ENCODE measurements at regions not wholly inside any gene's neighbourhood (a gene's known extent, or its start where the extent isn't known, plus 50 kb on each side); places are given as distances from the start of the nearest gene placed in this dataset.

- intact Hi-C loops (cut with micrococcal nuclease), result no loop called here
- POLR2A ChIA-PET, result no interaction called here
- no peak for FAIRE-seq
Observed at GRCh38 chr10:83988435-83988834, 150.9 kb upstream of the GHITM start.

GRCh38 chr10:83990126-83990525 lies 149.2 kb upstream of the GHITM start:
- no peaks in the 10 kb centered on the region for H3K36me3 ChIP-seq (ENCODE audit: control insufficient read depth in 2 of 2, extremely low read depth in 1 of 2, insufficient read depth in 2 of 2, low read length in 2 of 2)
- H3K9me1 ChIP-seq (replicated peaks; ENCODE audit: control insufficient read depth, extremely low read depth, insufficient read depth, low read length), result no peaks in the 10 kb centered on the region
- DNase-seq (ENCODE audit: low read depth, low spot score) (no peak), FAIRE-seq (no peak)
- no peaks in the 10 kb centered on the region for H3K9me3 ChIP-seq (replicated peaks; ENCODE audit: control insufficient read depth, insufficient read depth, low read length)
- no peaks in the 10 kb centered on the region for H3K4me1 ChIP-seq (ENCODE audit: control insufficient read depth, extremely low read depth, insufficient read depth, low read length)
- no peak overlapping the region for H3K27ac ChIP-seq (ENCODE audit: insufficient read depth, low read depth, low read length)
- H2AFZ ChIP-seq (ENCODE audit: low read depth, low read length), result no peak overlapping the region
- TF ChIP-seq EZH2 (IDR thresholded peaks at IDR 0.05; ENCODE audit: borderline replicate concordance, low read depth, low read length, severe bottlenecking) (no peak), POLR2A (IDR thresholded peaks at IDR 0.05; ENCODE audit: low read depth, low read length) (no peak), MYC (IDR thresholded peaks at IDR 0.05; ENCODE audit: low read depth, low read length) (no peak), GATA2 (IDR thresholded peaks at IDR 0.05; ENCODE audit: insufficient read depth, insufficient read length, low read depth, low read length) (no peak), JUN (IDR thresholded peaks at IDR 0.05; ENCODE audit: borderline replicate concordance, insufficient read depth, insufficient read length, low read depth) (no peak), FOS (IDR thresholded peaks at IDR 0.05; ENCODE audit: borderline replicate concordance, insufficient read depth, low read length) (no peak), POLR2AphosphoS5 (IDR thresholded peaks at IDR 0.05; ENCODE audit: insufficient read depth, low read depth, low read length) (no peak), MAX (IDR thresholded peaks at IDR 0.05; ENCODE audit: insufficient read depth, insufficient read length) (no peak)
- TF ChIP-seq, protein P1, sequence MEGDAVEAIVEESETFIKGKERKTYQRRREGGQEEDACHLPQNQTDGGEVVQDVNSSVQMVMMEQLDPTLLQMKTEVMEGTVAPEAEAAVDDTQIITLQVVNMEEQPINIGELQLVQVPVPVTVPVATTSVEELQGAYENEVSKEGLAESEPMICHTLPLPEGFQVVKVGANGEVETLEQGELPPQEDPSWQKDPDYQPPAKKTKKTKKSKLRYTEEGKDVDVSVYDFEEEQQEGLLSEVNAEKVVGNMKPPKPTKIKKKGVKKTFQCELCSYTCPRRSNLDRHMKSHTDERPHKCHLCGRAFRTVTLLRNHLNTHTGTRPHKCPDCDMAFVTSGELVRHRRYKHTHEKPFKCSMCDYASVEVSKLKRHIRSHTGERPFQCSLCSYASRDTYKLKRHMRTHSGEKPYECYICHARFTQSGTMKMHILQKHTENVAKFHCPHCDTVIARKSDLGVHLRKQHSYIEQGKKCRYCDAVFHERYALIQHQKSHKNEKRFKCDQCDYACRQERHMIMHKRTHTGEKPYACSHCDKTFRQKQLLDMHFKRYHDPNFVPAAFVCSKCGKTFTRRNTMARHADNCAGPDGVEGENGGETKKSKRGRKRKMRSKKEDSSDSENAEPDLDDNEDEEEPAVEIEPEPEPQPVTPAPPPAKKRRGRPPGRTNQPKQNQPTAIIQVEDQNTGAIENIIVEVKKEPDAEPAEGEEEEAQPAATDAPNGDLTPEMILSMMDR (IDR thresholded peaks at IDR 0.05; ENCODE audit: extremely low read depth in 1 of 2, insufficient read depth in 1 of 2, low read depth in 1 of 2, low read length in 2 of 2), result no peak
- H3K27me3 ChIP-seq (ENCODE audit: control insufficient read depth in 2 of 2, insufficient read depth in 2 of 2, low read length in 2 of 2), result no peaks in the 10 kb centered on the region
- BruUV-seq (replicated peaks), result no TSS peak
- H3K4me2 ChIP-seq (ENCODE audit: insufficient read depth, low read length), result no peak overlapping the region
- POLR2A ChIA-PET, result no interaction called here
- CTCF ChIA-PET, result no interaction called here
- no peak overlapping the region for H3K9ac ChIP-seq (replicated peaks; ENCODE audit: extremely low read depth, insufficient read depth, low read length)
- dilution Hi-C loops (cut with MboI; ENCODE audit: extremely low pct_ligation_motif_present, low sequenced_read_pairs), result no loop called here
- H3K79me2 ChIP-seq (ENCODE audit: control insufficient read depth, insufficient read depth, low read length), result no peaks in the 10 kb centered on the region
- H3K4me3 ChIP-seq (replicated peaks in 1 of 3; ENCODE audit: insufficient read depth in 1 of 3, low read depth in 1 of 3, low read length in 3 of 3), result no peak overlapping the region
- H4K20me1 ChIP-seq (replicated peaks; ENCODE audit: control insufficient read depth, extremely low read depth, insufficient read depth, low read length), result no peaks in the 10 kb centered on the region
- intact Hi-C loops (cut with micrococcal nuclease), result no loop called here

More at GRCh38 chr10:83988435-83988834, 150.9 kb upstream of the GHITM start:
- dilution Hi-C loops (cut with MboI; ENCODE audit: extremely low pct_ligation_motif_present, low sequenced_read_pairs), result no loop called here
- no peaks in the 10 kb centered on the region for H3K27me3 ChIP-seq (ENCODE audit: control insufficient read depth in 2 of 2, insufficient read depth in 2 of 2, low read length in 2 of 2)
- H3K4me1 ChIP-seq (ENCODE audit: control insufficient read depth, extremely low read depth, insufficient read depth, low read length), result peaks cover 9% of the 10 kb centered on the region
- H3K36me3 ChIP-seq (ENCODE audit: control insufficient read depth in 2 of 2, extremely low read depth in 1 of 2, insufficient read depth in 2 of 2, low read length in 2 of 2), result no peaks in the 10 kb centered on the region
- H3K79me2 ChIP-seq (ENCODE audit: control insufficient read depth, insufficient read depth, low read length), result no peaks in the 10 kb centered on the region
- no peaks in the 10 kb centered on the region for H3K9me1 ChIP-seq (replicated peaks; ENCODE audit: control insufficient read depth, extremely low read depth, insufficient read depth, low read length)
- no peaks in the 10 kb centered on the region for H3K9me3 ChIP-seq (replicated peaks; ENCODE audit: control insufficient read depth, insufficient read depth, low read length)
- H4K20me1 ChIP-seq (replicated peaks; ENCODE audit: control insufficient read depth, extremely low read depth, insufficient read depth, low read length), result no peaks in the 10 kb centered on the region
- BruUV-seq (replicated peaks), result no TSS peak
- DNase-seq (ENCODE audit: low read depth, low spot score), result no peak
- TF ChIP-seq POLR2A (IDR thresholded peaks at IDR 0.05; ENCODE audit: low read depth, low read length) (no peak), GATA2 (IDR thresholded peaks at IDR 0.05; ENCODE audit: insufficient read depth, insufficient read length, low read depth, low read length) (no peak), EZH2 (IDR thresholded peaks at IDR 0.05; ENCODE audit: borderline replicate concordance, low read depth, low read length, severe bottlenecking) (no peak), MAX (IDR thresholded peaks at IDR 0.05; ENCODE audit: insufficient read depth, insufficient read length) (no peak), FOS (IDR thresholded peaks at IDR 0.05; ENCODE audit: borderline replicate concordance, insufficient read depth, low read length) (no peak)
- TF ChIP-seq, protein P1 (IDR thresholded peaks at IDR 0.05; ENCODE audit: extremely low read depth in 1 of 2, insufficient read depth in 1 of 2, low read depth in 1 of 2, low read length in 2 of 2), result no peak
- H2AFZ ChIP-seq (ENCODE audit: low read depth, low read length), result no peak overlapping the region
- H3K4me3 ChIP-seq (replicated peaks in 1 of 3; ENCODE audit: insufficient read depth in 1 of 3, low read depth in 1 of 3, low read length in 3 of 3), result no peak overlapping the region
- H3K27ac ChIP-seq (ENCODE audit: insufficient read depth, low read depth, low read length), result no peak overlapping the region
- no peak overlapping the region for H3K9ac ChIP-seq (replicated peaks; ENCODE audit: extremely low read depth, insufficient read depth, low read length)
- H3K4me2 ChIP-seq (ENCODE audit: insufficient read depth, low read length), result no peak overlapping the region
- CTCF ChIA-PET, result interaction anchor here (1.1 kb wide), 1 partner anchor 38 kb away, joined by 3 read pairs; no protein-coding TSS in a partner anchor

All from endothelial cell of umbilical vein (primary cell).